Prostate gland (tissue), 2 donors: ENCODE measurements at regions not wholly inside any gene's neighbourhood (a gene's known extent, or its start where the extent isn't known, plus 50 kb on each side); places are given as distances from the start of the nearest gene placed in this dataset.

Experiments used
- CTCF ChIP-seq, 4 experiments: fragments of 200-600 bp in 2 of 4; fragments of 450-650 bp in 2 of 4; sonication (generic) in 2 of 4; IDR thresholded peaks; 1 replicate in 3 of 4; 2 replicates in 1 of 4; pipeline ENCODE4 v1.5.1; 2016 to 2019; ENCODE audit warnings: antibody characterized with exemption in 4 of 4, mild to moderate bottlenecking in 2 of 4, moderate library complexity in 2 of 4
- POLR2A ChIP-seq: fragments of 450-650 bp; IDR thresholded peaks from one replicate; pipeline ENCODE4 v1.6.1; 2016; ENCODE audit warnings: antibody characterized with exemption, mild to moderate bottlenecking

- TF ChIP-seq CTCF (IDR thresholded peaks at IDR 0.05): no peak
- TF ChIP-seq POLR2A: no peak
Observed at GRCh38 chr2:20933714-20934113, 110.2 kb downstream of the APOB start.
